GM19240 (cell line): ENCODE measurements at regions not wholly inside any gene's neighbourhood (a gene's known extent, or its start where the extent isn't known, plus 50 kb on each side); places are given as distances from the start of the nearest gene placed in this dataset.

Source experiments
- DNase-seq: peaks from one replicate; pipeline ENCODE4 v3.0.0; 2011; ENCODE audit warnings: low spot score; ENCODE audit not compliant: insufficient read length

- no peak for DNase-seq
These were observed 68.3 kb upstream of the CHRDL1 start for GRCh38 chrX:110863883-110864282.

GRCh38 chrX:110858565-110858964 is 62.9 kb upstream of the CHRDL1 start:
- DNase-seq, result no peak

GRCh38 chrX:110853610-110854009 is 58.0 kb upstream of the CHRDL1 start:
- DNase-seq, result no peak

DNA sequence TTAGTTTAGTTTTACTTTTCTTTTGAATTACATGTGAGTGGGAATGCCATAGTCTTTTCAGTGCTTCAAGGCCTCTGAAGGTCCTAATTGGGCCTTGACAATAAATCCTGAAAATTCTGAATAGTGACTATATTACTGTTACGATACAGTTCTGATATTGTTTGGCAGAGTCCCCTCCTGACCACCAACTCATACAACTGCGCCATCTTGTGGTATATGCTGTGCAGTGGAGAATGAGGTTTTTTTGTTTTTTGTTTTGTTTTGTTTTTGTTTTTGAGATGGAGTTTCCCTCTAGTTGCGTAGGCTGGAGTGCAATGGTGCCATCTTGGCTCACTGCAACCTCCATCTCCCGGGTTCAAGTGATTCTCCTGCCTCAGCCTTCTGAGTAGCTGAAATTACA is 56.6 kb upstream of the CHRDL1 start:
- peak; percentile 4 for DNase-seq

DNA sequence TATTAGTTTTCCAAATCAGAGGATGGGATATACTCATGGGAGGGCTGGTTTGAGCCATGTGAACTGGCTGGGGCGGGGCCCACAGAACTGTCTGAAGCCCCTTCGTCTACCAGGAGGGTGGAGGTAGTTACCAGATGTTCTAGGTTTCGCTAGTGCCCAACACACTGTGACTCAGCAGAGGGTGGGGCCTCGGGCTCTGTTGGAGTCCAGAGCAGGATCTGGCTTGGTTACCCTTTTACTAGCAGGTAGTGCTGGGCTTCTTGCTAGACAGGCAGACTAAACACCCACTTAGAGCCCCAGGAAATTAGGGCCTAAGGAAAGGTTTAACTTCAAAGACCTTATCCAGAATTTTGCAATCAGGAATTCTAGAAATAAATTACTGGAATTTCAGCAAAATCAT is 56.2 kb upstream of the CHRDL1 start:
- no peak for DNase-seq

- peak; percentile 12 for DNase-seq
These were observed 51.7 kb upstream of the CHRDL1 start for GRCh38 chrX:110847334-110847733.

GRCh38 chrX:110846071-110846470 is 50.5 kb upstream of the CHRDL1 start:
- DNase-seq, result no peak
